MCF 10A (cell line): ENCODE measurements at regions not wholly inside any gene's neighbourhood (a gene's known extent, or its start where the extent isn't known, plus 50 kb on each side); places are given as distances from the start of the nearest gene placed in this dataset.

Source experiments
- BruUV-seq: library from RNA; stranded (reverse); fragments of 400-500 nt; replicated peaks from 2 replicates; lab custom pipeline; 2021; lab: Mats Ljungman, UMichigan
- CTCF ChIA-PET: fragments of 300-600 bp; sonication (Branson Sonifier 250); formaldehyde crosslinking; extraction: SDS; loops from one replicate; lab custom pipeline; 2021; ENCODE audit warnings: antibody characterized with exemption, inconsistent platforms; lab: Yijun Ruan, JAX
- POLR2A ChIA-PET: fragments of 300-600, 350-650 bp; sonication (Branson Sonifier 250); formaldehyde crosslinking; extraction: SDS; loops from one replicate; lab custom pipeline; 2020; ENCODE audit warnings: antibody characterized with exemption, inconsistent platforms; lab: Yijun Ruan, JAX
- DNase-seq: peaks from one replicate; pipeline ENCODE4 v3.0.0-alpha.2; 2018; ENCODE audit not compliant: unreplicated experiment
- H3K27ac Mint-ChIP-seq: one replicate; pipeline ENCODE4 v1.8.0; 2022; ENCODE audit warnings: mild to moderate bottlenecking, low read depth, mixed read lengths; ENCODE audit not compliant: unreplicated experiment
- H3K27me3 Mint-ChIP-seq: one replicate; pipeline ENCODE4 v1.8.0; 2022; ENCODE audit warnings: mixed read lengths; ENCODE audit not compliant: insufficient read depth, unreplicated experiment
- H3K36me3 Mint-ChIP-seq: one replicate; pipeline ENCODE4 v1.8.0; 2022; ENCODE audit warnings: mild to moderate bottlenecking, moderate library complexity, mixed read lengths; ENCODE audit not compliant: insufficient read depth, unreplicated experiment
- H3K4me1 Mint-ChIP-seq: one replicate; pipeline ENCODE4 v1.8.0; 2022; ENCODE audit warnings: mixed read lengths; ENCODE audit not compliant: insufficient read depth, unreplicated experiment
- H3K4me3 Mint-ChIP-seq: one replicate; pipeline ENCODE4 v1.8.0; 2022; ENCODE audit warnings: mild to moderate bottlenecking, moderate library complexity, mixed read lengths; ENCODE audit not compliant: unreplicated experiment
- H3K9me3 Mint-ChIP-seq: one replicate; pipeline ENCODE4 v1.8.0; 2022; ENCODE audit warnings: mixed read lengths; ENCODE audit not compliant: unreplicated experiment
- CTCF ChIP-seq: fragments of 200-600 bp; IDR thresholded peaks from one replicate; pipeline ENCODE4 v1.8.0; 2022; ENCODE audit warnings: antibody characterized with exemption, mild to moderate bottlenecking; ENCODE audit not compliant: unreplicated experiment
- intact Hi-C: fragments of 100-400 bp; cut with micrococcal nuclease; formaldehyde crosslinking; loops from 2 replicates; pipeline ENCODE4 v1.14.1; 2022

DNA sequence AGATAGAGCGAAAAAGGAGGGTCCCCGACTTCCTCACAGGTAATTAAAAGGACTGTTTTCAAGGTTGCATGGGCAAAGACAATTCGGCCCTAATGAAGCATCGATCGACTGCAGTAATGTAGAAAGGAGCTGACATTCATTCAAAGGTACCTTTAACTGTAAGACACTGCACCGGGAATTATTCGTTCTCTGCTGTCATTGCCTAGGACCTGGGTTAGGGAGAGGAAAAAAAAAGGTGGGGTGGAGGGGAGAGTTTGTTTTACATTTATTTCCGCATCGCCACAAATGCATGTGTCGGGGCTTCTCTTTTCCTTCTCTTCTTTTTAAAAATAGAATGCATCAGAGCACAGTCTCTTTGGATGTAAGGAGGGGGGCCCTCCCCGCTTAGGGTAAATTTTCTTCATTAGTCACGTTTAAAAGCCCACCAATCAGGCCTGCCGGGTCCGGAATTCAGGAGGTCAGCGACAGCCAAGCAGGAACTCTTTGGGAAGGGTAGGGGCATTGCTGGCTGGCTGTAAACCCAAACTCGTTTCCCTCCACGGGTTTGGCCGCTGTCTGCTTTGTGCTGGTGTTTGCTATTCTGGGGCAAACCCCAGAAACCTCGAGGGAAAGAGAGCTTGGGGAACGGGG lies 496.2 kb upstream of the ZFHX3 start:
- H3K4me1 Mint-ChIP-seq = no peaks in the 10 kb centered on the region
- no peak overlapping the region for H3K4me3 Mint-ChIP-seq
- no peak for DNase-seq

DNA sequence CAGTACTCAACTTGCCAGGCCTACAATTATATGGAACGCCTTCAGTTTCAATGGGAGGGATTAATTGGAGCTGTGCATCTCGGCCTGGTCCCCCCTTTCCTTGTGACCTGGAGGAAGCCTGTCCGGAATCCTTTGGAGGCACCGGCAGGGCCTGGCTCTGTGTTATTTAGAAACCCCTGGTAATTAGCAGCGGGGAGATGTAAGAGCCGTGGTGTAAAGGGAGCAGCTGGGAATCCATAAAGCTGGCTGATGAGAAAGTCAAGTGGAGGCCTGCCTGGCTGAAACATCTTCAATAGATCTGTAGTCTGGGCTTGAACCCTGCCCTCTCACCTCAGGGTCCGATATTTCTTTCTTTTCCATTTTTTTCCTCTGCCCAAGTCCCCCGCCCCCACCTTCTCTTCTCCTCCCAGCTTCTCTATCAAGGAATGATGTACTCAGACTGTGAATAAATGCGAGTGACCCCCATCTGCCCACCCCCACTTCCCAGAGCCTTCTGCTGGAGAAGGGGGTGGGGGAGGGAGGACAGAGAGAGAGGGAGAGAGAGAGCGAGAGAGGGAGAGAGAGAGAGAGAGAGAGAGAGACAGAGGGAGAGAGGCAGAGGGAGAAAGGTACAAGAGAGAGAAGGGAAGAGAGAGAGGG lies 495.5 kb upstream of the ZFHX3 start:
- H3K27ac Mint-ChIP-seq = no peak overlapping the region
- no peaks in the 10 kb centered on the region for H3K36me3 Mint-ChIP-seq
- ChIA-PET CTCF (no interaction called here), POLR2A (interaction anchor here (0.6 kb wide), 1 partner anchor 382 kb away, joined by 3 read pairs; no protein-coding TSS in a partner anchor)
- BruUV-seq = no TSS peak
- TF ChIP-seq CTCF = no peak
- H3K9me3 Mint-ChIP-seq = no peaks in the 10 kb centered on the region
- DNase-seq = no peak
- H3K4me1 Mint-ChIP-seq = no peaks in the 10 kb centered on the region
- intact Hi-C loops = no loop called here
- H3K4me3 Mint-ChIP-seq = no peak overlapping the region
- H3K27me3 Mint-ChIP-seq = peaks cover 95% of the 10 kb centered on the region

More for the DNA sequence above, 496.2 kb upstream of the ZFHX3 start:
- Mint-ChIP-seq H3K36me3 (no peaks in the 10 kb centered on the region), H3K27ac (no peak overlapping the region), H3K27me3 (peaks cover 89% of the 10 kb centered on the region), H3K9me3 (no peaks in the 10 kb centered on the region)
- TF ChIP-seq CTCF = no peak
- POLR2A ChIA-PET = no interaction called here
- no TSS peak for BruUV-seq
- intact Hi-C loops = no loop called here
- CTCF ChIA-PET = interaction anchor here (0.6 to 0.7 kb wide), 2 partner anchors 69 to 679 kb away, joined by 3 read pairs; no protein-coding TSS in a partner anchor

- Mint-ChIP-seq H3K36me3 (no peaks in the 10 kb centered on the region), H3K4me3 (no peak overlapping the region), H3K4me1 (no peaks in the 10 kb centered on the region), H3K9me3 (no peaks in the 10 kb centered on the region), H3K27ac (no peak overlapping the region), H3K27me3 (peaks cover 92% of the 10 kb centered on the region)
- ChIA-PET POLR2A (interaction anchor here (0.6 kb wide), 1 partner anchor 383 kb away, joined by 3 read pairs; no protein-coding TSS in a partner anchor), CTCF (no interaction called here)
- no peak for DNase-seq
- no TSS peak for BruUV-seq
- no peak for TF ChIP-seq CTCF
- intact Hi-C loops = no loop called here
Observed at GRCh38 chr16:73542885-73543284, 495.0 kb upstream of the ZFHX3 start.

DNA sequence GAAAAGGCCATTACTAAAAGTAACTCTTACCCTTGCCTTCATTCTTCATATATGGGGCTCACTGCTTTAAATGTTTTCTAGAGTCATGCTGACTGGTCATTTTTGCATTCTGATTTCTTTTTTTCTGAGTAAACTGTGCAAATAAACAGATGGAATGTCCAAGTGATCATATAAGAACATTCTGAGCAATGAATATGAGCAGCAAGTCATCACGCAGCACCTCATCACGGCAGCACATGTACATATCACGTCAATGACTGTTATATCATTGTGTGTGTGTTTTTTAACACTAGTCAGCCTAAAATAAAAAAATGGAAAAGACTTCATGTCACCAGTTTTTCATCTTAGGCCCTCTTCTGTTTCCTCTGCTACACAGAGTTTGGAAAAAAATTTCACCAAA lies 490.0 kb upstream of the ZFHX3 start:
- CTCF ChIA-PET = no interaction called here
- no peak overlapping the region for H3K4me3 Mint-ChIP-seq
- no peak for DNase-seq
- no peaks in the 10 kb centered on the region for H3K36me3 Mint-ChIP-seq
- no peak for TF ChIP-seq CTCF
- BruUV-seq = no TSS peak
- H3K27me3 Mint-ChIP-seq = peaks cover 61% of the 10 kb centered on the region
- intact Hi-C loops = no loop called here
- H3K9me3 Mint-ChIP-seq = no peaks in the 10 kb centered on the region
- H3K4me1 Mint-ChIP-seq = no peaks in the 10 kb centered on the region
- POLR2A ChIA-PET = interaction anchor here (0.6 kb wide), 2 partner anchors 15 to 1128 kb away, joined by 3 read pairs; no protein-coding TSS in a partner anchor
- H3K27ac Mint-ChIP-seq = no peak overlapping the region
